CD14-positive monocyte (primary cell): ENCODE measurements at regions not wholly inside any gene's neighbourhood (a gene's known extent, or its start where the extent isn't known, plus 50 kb on each side); places are given as distances from the start of the nearest gene placed in this dataset.

Experiments used
- DNase-seq, 3 donors: peaks; one replicate each; pipeline ENCODE4 v3.0.0-alpha.2; 2011 to 2022
- H2AFZ ChIP-seq: 2 replicates; pipeline ENCODE4 v1.6.0; 2012; ENCODE audit warnings: mild to moderate bottlenecking, low read depth, low read length, inconsistent platforms; ENCODE audit not compliant: insufficient read depth, poor library complexity, severe bottlenecking
- H3K27ac ChIP-seq, 2 donors: 1 replicate in 1 of 2; 2 replicates in 1 of 2; pipeline ENCODE4 v1.5.1; 2012 to 2013; ENCODE audit warnings: low read length in 2 of 2, control low read depth in 1 of 2, inconsistent platforms in 1 of 2, low read depth in 1 of 2, mild to moderate bottlenecking in 1 of 2
- H3K27me3 ChIP-seq, 2 donors: one replicate each; pipeline versions ENCODE4 v1.6.0 to v1.6.1; 2011 to 2013; ENCODE audit warnings: low read length in 2 of 2; ENCODE audit not compliant: control insufficient read depth in 2 of 2, insufficient read depth in 2 of 2
- H3K36me3 ChIP-seq, 2 donors: replicated peaks in 1 of 2; 1 replicate in 1 of 2; 2 replicates in 1 of 2; pipeline versions ENCODE4 v1.5.1 to v1.6.1; 2012 to 2013; ENCODE audit warnings: low read length in 2 of 2, control low read depth in 1 of 2, inconsistent platforms in 1 of 2, mild to moderate bottlenecking in 1 of 2; ENCODE audit not compliant: insufficient read depth in 2 of 2, control insufficient read depth in 1 of 2
- H3K4me1 ChIP-seq, 2 donors: 1 replicate in 1 of 2; 2 replicates in 1 of 2; pipeline versions ENCODE4 v1.5.1 to v1.6.1; 2012 to 2013; ENCODE audit warnings: low read length in 2 of 2, control low read depth in 1 of 2, inconsistent platforms in 1 of 2, mild to moderate bottlenecking in 1 of 2, moderate library complexity in 1 of 2; ENCODE audit not compliant: insufficient read depth in 2 of 2, control insufficient read depth in 1 of 2
- H3K4me2 ChIP-seq: replicated peaks from 2 replicates; pipeline ENCODE3; 2012; ENCODE audit warnings: low read length, moderate library complexity, mild to moderate bottlenecking; ENCODE audit not compliant: poor library complexity, severe bottlenecking; ENCODE audit errors: extremely low read depth
- H3K4me3 ChIP-seq, 3 experiments: fragments of 200-600 bp in 1 of 3; sonication (generic) in 1 of 3; replicated peaks in 1 of 3; 1 replicate in 2 of 3; 2 replicates in 1 of 3; pipeline ENCODE4 v1.5.1; 2011 to 2013; ENCODE audit warnings: low read length in 3 of 3, mild to moderate bottlenecking in 3 of 3, control low read depth in 2 of 3, low read depth in 2 of 3, inconsistent platforms in 1 of 3, moderate library complexity in 1 of 3
- H3K79me2 ChIP-seq: 2 replicates; pipeline ENCODE4 v1.6.0; 2012; ENCODE audit warnings: mild to moderate bottlenecking, control low read depth, inconsistent platforms, low read length, moderate library complexity; ENCODE audit not compliant: insufficient read depth
- H3K9ac ChIP-seq: 2 replicates; pipeline ENCODE4 v1.6.0; 2017; ENCODE audit warnings: low read length, mild to moderate bottlenecking; ENCODE audit not compliant: insufficient read depth, poor library complexity, severe bottlenecking
- H3K9me3 ChIP-seq, 2 donors: replicated peaks in 1 of 2; 1 replicate in 1 of 2; 2 replicates in 1 of 2; pipeline versions ENCODE4 v1.5.1 to v1.6.1; 2012 to 2013; ENCODE audit warnings: low read length in 2 of 2, control low read depth in 1 of 2; ENCODE audit not compliant: control insufficient read depth in 1 of 2, insufficient read depth in 1 of 2
- H4K20me1 ChIP-seq: 2 replicates; pipeline ENCODE4 v1.6.0; 2012; ENCODE audit warnings: mild to moderate bottlenecking, low read length, control low read depth, moderate library complexity; ENCODE audit not compliant: insufficient read depth
- H3K27ac Mint-ChIP-seq, 7 donors: one replicate each; pipeline ENCODE4 v1.8.0; 2020; ENCODE audit warnings: mild to moderate bottlenecking in 7 of 7, mixed read lengths in 7 of 7, moderate library complexity in 6 of 7, inconsistent platforms in 2 of 7
- H3K27me3 Mint-ChIP-seq, 3 donors: one replicate each; pipeline ENCODE4 v1.8.0; 2021 to 2022; ENCODE audit warnings: low read depth in 3 of 3, mild to moderate bottlenecking in 3 of 3, mixed read lengths in 3 of 3, moderate library complexity in 3 of 3, inconsistent platforms in 1 of 3
- H3K36me3 Mint-ChIP-seq, 2 donors: one replicate each; pipeline ENCODE4 v1.8.0; 2020; ENCODE audit warnings: mixed read lengths in 2 of 2, inconsistent platforms in 1 of 2, mild to moderate bottlenecking in 1 of 2
- H3K4me1 Mint-ChIP-seq: one replicate; pipeline ENCODE4 v1.8.0; 2020; ENCODE audit warnings: mild to moderate bottlenecking, mixed read lengths
- H3K4me3 Mint-ChIP-seq, 2 donors: one replicate each; pipeline ENCODE4 v1.8.0; 2020; ENCODE audit warnings: mild to moderate bottlenecking in 2 of 2, mixed read lengths in 2 of 2, moderate library complexity in 1 of 2
- H3K9me3 Mint-ChIP-seq, 7 donors: one replicate each; pipeline ENCODE4 v1.8.0; 2020 to 2022; ENCODE audit warnings: mixed read lengths in 7 of 7, mild to moderate bottlenecking in 6 of 7, moderate library complexity in 6 of 7, inconsistent platforms in 2 of 7
- CTCF ChIP-seq: fragments of 200-600 bp; IDR thresholded peaks from one replicate; pipeline ENCODE4 v1.8.0; 2022; ENCODE audit warnings: antibody characterized with exemption, mild to moderate bottlenecking
- WGBS: methylation state at CpG from one replicate; pipeline ENCODE4 v1.1.5; 2013; ENCODE audit warnings: missing lambda C conversion rate; ENCODE audit not compliant: insufficient coverage; 5-methylcytosine and 5-hydroxymethylcytosine counted together
- intact Hi-C, 2 donors: fragments of 100-400 bp; cut with micrococcal nuclease; formaldehyde crosslinking; loops; one replicate each; pipeline versions ENCODE4 v1.15.0 to v1.15.1; 2023

DNA sequence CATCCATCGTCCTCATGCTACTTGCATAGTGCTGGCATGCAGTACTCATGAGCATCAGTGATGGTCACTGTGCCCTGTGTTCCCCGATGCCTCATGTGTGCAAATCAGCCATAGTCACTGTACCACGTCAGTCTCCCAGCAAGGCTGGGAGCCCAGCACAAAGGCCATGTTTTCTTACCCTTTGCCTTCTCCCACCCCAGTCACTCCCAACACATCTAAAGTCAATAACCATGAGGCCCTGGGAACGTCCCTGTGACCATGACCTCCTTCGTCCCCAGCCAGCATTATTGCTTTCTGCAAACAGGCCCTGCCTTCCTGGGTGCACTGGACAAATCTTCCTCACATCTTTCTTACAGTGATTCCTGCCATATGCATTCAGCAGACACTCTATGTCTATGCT lies 406.1 kb downstream of the ICE1 start:
- Mint-ChIP-seq H3K4me3 (peak overlapping the region in 1 of 2 donors; percentile 32), H3K4me1 (no peaks in the 10 kb centered on the region), H3K36me3 (no peaks in the 10 kb centered on the region), H3K9me3 (peaks cover 0 to 7% (median 1%) of the 10 kb centered on the region in 7 donors), H3K27me3 (peaks cover 0 to 3% (median 1%) of the 10 kb centered on the region in 3 donors), H3K27ac (no peak overlapping the region)
- no peak overlapping the region for H3K4me3 ChIP-seq
- no peaks in the 10 kb centered on the region for H3K36me3 ChIP-seq
- WGBS, result 94% methylated on average over 5 of the region's 5 CpGs
- no peaks in the 10 kb centered on the region for H3K4me1 ChIP-seq
- H3K9me3 ChIP-seq, result no peaks in the 10 kb centered on the region
- H2AFZ ChIP-seq, result no peak overlapping the region
- intact Hi-C loops, result no loop called here
- H3K4me2 ChIP-seq, result no peak overlapping the region
- no peaks in the 10 kb centered on the region for H4K20me1 ChIP-seq
- H3K9ac ChIP-seq, result no peak overlapping the region
- no peaks in the 10 kb centered on the region for H3K27me3 ChIP-seq
- no peak for DNase-seq
- no peak overlapping the region for H3K27ac ChIP-seq
- TF ChIP-seq CTCF, result no peak
- H3K79me2 ChIP-seq, result no peaks in the 10 kb centered on the region

DNA sequence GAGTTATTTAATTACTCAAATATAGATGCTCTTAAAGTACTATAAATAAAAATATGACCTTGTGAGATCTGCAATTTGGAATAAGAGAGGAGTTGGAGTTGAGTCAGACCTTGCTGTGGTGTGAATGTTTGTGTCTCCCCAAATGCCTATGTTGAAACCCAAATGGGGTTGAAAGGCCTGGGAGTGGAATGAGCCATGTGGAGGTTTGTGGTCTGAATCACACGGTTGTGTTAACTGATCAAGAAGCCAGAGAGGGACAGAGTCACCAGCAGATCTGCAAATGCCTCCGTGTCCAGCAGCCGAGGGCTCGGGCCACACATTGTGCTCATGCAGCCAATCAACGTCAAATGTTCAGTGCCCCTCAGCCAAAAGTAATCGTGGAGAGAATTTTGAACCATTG lies 404.4 kb downstream of the ICE1 start:
- no peak overlapping the region for H3K4me3 Mint-ChIP-seq
- no peak overlapping the region for H3K9ac ChIP-seq
- H4K20me1 ChIP-seq, result no peaks in the 10 kb centered on the region
- no peaks in the 10 kb centered on the region for H3K36me3 Mint-ChIP-seq
- DNase-seq, result no peak
- 89% methylated on average over 6 of the region's 6 CpGs for WGBS
- no peak overlapping the region for H3K27ac ChIP-seq
- H3K9me3 Mint-ChIP-seq, result peaks cover 0 to 7% (median 2%) of the 10 kb centered on the region in 7 donors
- H2AFZ ChIP-seq, result no peak overlapping the region
- intact Hi-C loops, result no loop called here
- no peaks in the 10 kb centered on the region for H3K79me2 ChIP-seq
- no peaks in the 10 kb centered on the region for H3K27me3 ChIP-seq
- H3K27ac Mint-ChIP-seq, result no peak overlapping the region
- TF ChIP-seq CTCF, result no peak
- H3K4me2 ChIP-seq, result no peak overlapping the region
- no peaks in the 10 kb centered on the region for H3K4me1 Mint-ChIP-seq
- H3K9me3 ChIP-seq, result no peaks in the 10 kb centered on the region
- H3K4me3 ChIP-seq, result no peak overlapping the region
- H3K4me1 ChIP-seq, result no peaks in the 10 kb centered on the region
- no peaks in the 10 kb centered on the region for H3K36me3 ChIP-seq
- H3K27me3 Mint-ChIP-seq, result peaks cover 0 to 3% (median 2%) of the 10 kb centered on the region in 3 donors
